CD8-positive, alpha-beta memory T cell (primary cell): ENCODE measurements at regions not wholly inside any gene's neighbourhood (a gene's known extent, or its start where the extent isn't known, plus 50 kb on each side); places are given as distances from the start of the nearest gene placed in this dataset.

ENCODE experiments used
- CTCF ChIA-PET: fragments of 350-600 bp; sonication (Branson Sonifier 250); formaldehyde crosslinking; loops from one replicate; lab custom pipeline; 2021; ENCODE audit warnings: antibody characterized with exemption; lab: Charles Lee
- POLR2A ChIA-PET: fragments of 350-600 bp; sonication (Branson Sonifier 250); formaldehyde crosslinking; loops from one replicate; lab custom pipeline; 2021; ENCODE audit warnings: antibody characterized with exemption; lab: Charles Lee
- DNase-seq, 5 donors: peaks; one replicate each; pipeline versions ENCODE4 v3.0.0 to v3.0.0-alpha.2; 2020 to 2022; ENCODE audit warnings: mixed read lengths in 1 of 5
- H3K27ac ChIP-seq: one replicate; pipeline ENCODE4 v1.7.0; 2013; ENCODE audit warnings: low read depth, mild to moderate bottlenecking, low read length, moderate library complexity
- H3K27me3 ChIP-seq: 2 replicates; pipeline ENCODE4 v1.7.0; 2013; ENCODE audit warnings: low read length, mild to moderate bottlenecking; ENCODE audit not compliant: insufficient read depth, poor library complexity, severe bottlenecking
- H3K36me3 ChIP-seq: 2 replicates; pipeline ENCODE4 v1.7.0; 2013; ENCODE audit warnings: mild to moderate bottlenecking, low read length, moderate library complexity; ENCODE audit not compliant: insufficient read depth
- H3K4me1 ChIP-seq: 2 replicates; pipeline ENCODE4 v1.7.0; 2013; ENCODE audit warnings: mild to moderate bottlenecking, low read length, moderate library complexity; ENCODE audit not compliant: insufficient read depth
- H3K4me3 ChIP-seq: 2 replicates; pipeline ENCODE4 v1.7.0; 2013; ENCODE audit warnings: mild to moderate bottlenecking, low read length
- H3K9me3 ChIP-seq: 2 replicates; pipeline ENCODE4 v1.7.0; 2013; ENCODE audit warnings: mild to moderate bottlenecking, low read length
- H3K27ac Mint-ChIP-seq, 8 donors: one replicate each; pipeline ENCODE4 v1.8.0; 2020 to 2021; ENCODE audit warnings: mixed read lengths in 8 of 8, mild to moderate bottlenecking in 6 of 8, inconsistent platforms in 3 of 8, moderate library complexity in 3 of 8
- H3K27me3 Mint-ChIP-seq, 2 donors: one replicate each; pipeline ENCODE4 v1.8.0; 2020 to 2021; ENCODE audit warnings: mixed read lengths in 2 of 2, mild to moderate bottlenecking in 1 of 2, moderate library complexity in 1 of 2
- H3K36me3 Mint-ChIP-seq, 3 donors: one replicate each; pipeline ENCODE4 v1.8.0; 2020 to 2021; ENCODE audit warnings: mixed read lengths in 3 of 3, inconsistent platforms in 1 of 3, mild to moderate bottlenecking in 1 of 3
- H3K4me1 Mint-ChIP-seq, 3 donors: one replicate each; pipeline ENCODE4 v1.8.0; 2020 to 2021; ENCODE audit warnings: mixed read lengths in 3 of 3, inconsistent platforms in 1 of 3, mild to moderate bottlenecking in 1 of 3
- H3K4me3 Mint-ChIP-seq, 7 donors: one replicate each; pipeline ENCODE4 v1.8.0; 2020 to 2021; ENCODE audit warnings: mixed read lengths in 7 of 7, mild to moderate bottlenecking in 6 of 7, moderate library complexity in 4 of 7, inconsistent platforms in 2 of 7
- H3K9me3 Mint-ChIP-seq, 5 donors: one replicate each; pipeline ENCODE4 v1.8.0; 2020 to 2022; ENCODE audit warnings: mixed read lengths in 5 of 5, mild to moderate bottlenecking in 3 of 5, moderate library complexity in 2 of 5, inconsistent platforms in 1 of 5

DNA sequence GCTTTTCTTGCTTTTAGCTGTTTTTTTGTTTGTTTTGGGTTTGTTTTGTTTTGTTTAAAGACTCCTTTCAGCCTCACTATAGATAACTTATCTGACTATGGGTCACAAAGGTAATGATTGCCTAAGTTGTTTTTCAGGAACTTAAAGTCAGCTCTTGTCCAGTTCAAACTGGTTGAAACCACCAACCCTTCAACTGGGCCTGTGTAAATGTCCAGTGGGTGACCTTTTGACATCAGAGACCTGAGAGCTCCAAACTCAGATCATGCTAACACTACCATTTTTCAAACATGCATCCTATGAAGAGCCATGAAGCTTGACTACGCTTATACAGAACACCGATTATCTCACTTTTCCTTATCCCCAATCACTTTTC is 144.6 kb upstream of the RMP24 start:
- Mint-ChIP-seq H3K4me3 (no peak overlapping the region), H3K36me3 (peaks cover 0 to 7% (median 0%) of the 10 kb centered on the region in 3 donors)
- CTCF ChIA-PET = no interaction called here

DNA sequence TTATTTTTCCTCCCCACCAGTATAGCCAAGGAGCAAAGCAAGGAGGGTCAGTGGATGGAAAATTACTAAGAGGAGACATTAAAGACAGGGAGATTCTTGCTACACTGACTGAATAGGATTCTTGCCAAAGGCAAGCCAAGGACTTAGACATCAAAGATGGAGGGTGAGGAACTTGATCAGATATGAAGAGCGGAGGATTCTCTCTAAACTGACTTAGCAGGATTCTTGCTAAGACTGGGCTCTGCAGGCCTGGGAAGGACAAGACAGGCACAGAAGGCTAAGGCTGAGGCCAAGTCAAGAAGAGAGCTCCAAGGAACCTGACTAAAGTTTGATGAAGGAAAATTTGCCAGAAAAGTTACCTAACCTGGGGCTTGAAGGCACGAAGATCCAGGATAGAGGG is 143.9 kb upstream of the RMP24 start:
- Histone ChIP-seq H3K4me1 (no peaks in the 10 kb centered on the region), H3K27ac (no peak overlapping the region), H3K27me3 (no peaks in the 10 kb centered on the region), H3K4me3 (no peak overlapping the region), H3K36me3 (no peaks in the 10 kb centered on the region), H3K9me3 (no peaks in the 10 kb centered on the region)
- Mint-ChIP-seq H3K27ac (no peak overlapping the region), H3K9me3 (peaks cover 7 to 16% (median 12%) of the 10 kb centered on the region in 5 donors), H3K4me3 (no peak overlapping the region), H3K4me1 (no peaks in the 10 kb centered on the region), H3K27me3 (peaks cover 9 to 20% of the 10 kb centered on the region in 2 donors), H3K36me3 (peaks cover 0 to 7% (median 0%) of the 10 kb centered on the region in 3 donors)
- CTCF ChIA-PET = no interaction called here
- DNase-seq = no peak
- POLR2A ChIA-PET = no interaction called here

More for the DNA sequence above, 144.6 kb upstream of the RMP24 start:
- Histone ChIP-seq H3K9me3 (no peaks in the 10 kb centered on the region), H3K27ac (no peak overlapping the region), H3K27me3 (no peaks in the 10 kb centered on the region), H3K36me3 (no peaks in the 10 kb centered on the region), H3K4me1 (no peaks in the 10 kb centered on the region), H3K4me3 (no peak overlapping the region)
- POLR2A ChIA-PET = no interaction called here
- H3K27ac Mint-ChIP-seq = no peak overlapping the region
- H3K9me3 Mint-ChIP-seq = peaks cover 7 to 12% (median 11%) of the 10 kb centered on the region in 5 donors
- no peak for DNase-seq
- peaks cover 9 to 13% of the 10 kb centered on the region in 2 donors for H3K27me3 Mint-ChIP-seq
- H3K4me1 Mint-ChIP-seq = no peaks in the 10 kb centered on the region

DNA sequence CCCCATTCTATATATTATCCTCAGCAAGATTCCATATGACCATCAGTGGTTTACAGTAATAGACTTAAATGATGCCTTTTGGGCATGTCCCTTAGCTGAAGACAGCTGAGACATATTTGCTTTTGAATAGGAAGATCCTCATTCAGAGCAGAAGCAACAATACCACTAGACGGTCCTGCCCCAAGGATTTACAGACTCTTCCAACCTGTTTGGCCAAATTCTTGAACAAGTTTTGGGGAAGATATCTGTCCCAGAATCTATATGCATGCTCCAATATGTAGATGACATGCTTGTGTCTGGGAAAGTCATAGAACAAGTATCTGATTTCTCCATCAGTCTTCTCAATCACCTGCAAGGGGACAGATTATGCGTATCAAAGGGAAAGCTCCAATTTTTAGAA is 137.1 kb upstream of the RMP24 start:
- DNase-seq = no peak
- CTCF ChIA-PET = no interaction called here
- peaks cover 8 to 16% of the 10 kb centered on the region in 2 donors for H3K27me3 Mint-ChIP-seq
- no peaks in the 10 kb centered on the region for H3K36me3 ChIP-seq
- H3K9me3 Mint-ChIP-seq = peaks cover 7 to 18% (median 12%) of the 10 kb centered on the region in 5 donors
- H3K4me3 Mint-ChIP-seq = no peak overlapping the region
- H3K27me3 ChIP-seq = no peaks in the 10 kb centered on the region
- POLR2A ChIA-PET = no interaction called here
- no peak overlapping the region for H3K27ac ChIP-seq
- no peaks in the 10 kb centered on the region for H3K4me1 Mint-ChIP-seq
- peaks cover 0 to 7% (median 0%) of the 10 kb centered on the region in 3 donors for H3K36me3 Mint-ChIP-seq
- no peaks in the 10 kb centered on the region for H3K9me3 ChIP-seq
- no peak overlapping the region for H3K4me3 ChIP-seq
- no peak overlapping the region for H3K27ac Mint-ChIP-seq
- H3K4me1 ChIP-seq = no peaks in the 10 kb centered on the region

DNA sequence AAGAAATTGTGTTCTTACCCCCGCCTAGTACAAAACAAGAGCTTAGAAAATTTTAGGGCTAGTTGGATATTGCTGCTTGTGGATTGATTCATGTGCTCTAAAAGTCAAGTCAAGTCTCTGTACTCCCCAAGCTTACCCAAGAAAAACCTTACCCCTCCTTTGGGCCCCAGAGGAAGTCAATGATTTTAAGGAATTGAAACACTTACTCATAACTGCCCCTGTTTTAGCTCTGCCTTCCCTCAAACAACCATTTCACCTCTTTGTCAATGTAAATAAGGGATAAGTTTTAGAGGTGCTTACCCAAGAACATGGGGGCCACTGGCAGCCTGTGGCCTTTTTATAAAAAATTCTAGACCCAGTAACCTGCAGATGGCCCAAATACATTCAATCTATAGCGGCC is 136.6 kb upstream of the RMP24 start:
- POLR2A ChIA-PET = no interaction called here
- peaks cover 0 to 7% (median 0%) of the 10 kb centered on the region in 3 donors for H3K36me3 Mint-ChIP-seq
- H3K9me3 Mint-ChIP-seq = peaks cover 7 to 16% (median 12%) of the 10 kb centered on the region in 5 donors
- no peaks in the 10 kb centered on the region for H3K4me1 Mint-ChIP-seq
- H3K27ac Mint-ChIP-seq = no peak overlapping the region
- H3K36me3 ChIP-seq = no peaks in the 10 kb centered on the region
- peaks cover 8 to 16% of the 10 kb centered on the region in 2 donors for H3K27me3 Mint-ChIP-seq
- H3K4me3 Mint-ChIP-seq = no peak overlapping the region
- H3K4me3 ChIP-seq = no peak overlapping the region
- H3K27ac ChIP-seq = no peak overlapping the region
- CTCF ChIA-PET = no interaction called here
- no peaks in the 10 kb centered on the region for H3K27me3 ChIP-seq
- no peak for DNase-seq
- H3K4me1 ChIP-seq = no peaks in the 10 kb centered on the region
- H3K9me3 ChIP-seq = no peaks in the 10 kb centered on the region

DNA sequence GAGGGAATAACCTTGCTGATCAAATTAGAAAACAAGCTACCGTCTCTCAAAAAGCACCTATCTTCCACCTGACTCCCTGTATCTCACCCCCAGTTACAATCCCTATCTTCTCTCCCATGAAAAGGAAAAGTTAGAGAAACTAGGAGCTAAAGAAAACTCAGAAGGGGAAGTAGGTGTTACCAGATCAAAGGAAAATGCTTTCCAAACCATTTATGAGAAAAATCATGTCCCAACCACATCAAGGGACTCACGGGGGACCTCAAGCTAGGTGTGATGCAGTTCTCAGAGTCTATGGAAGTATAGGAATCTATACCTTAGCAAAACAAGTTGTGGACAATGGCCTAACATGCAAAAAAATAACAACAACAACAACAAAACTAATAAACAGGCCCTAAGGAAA is 135.5 kb upstream of the RMP24 start:
- Mint-ChIP-seq H3K9me3 (peaks cover 4 to 12% (median 8%) of the 10 kb centered on the region in 5 donors), H3K27me3 (peaks cover 2 to 16% of the 10 kb centered on the region in 2 donors), H3K4me1 (no peaks in the 10 kb centered on the region), H3K36me3 (peaks cover 0 to under 1% (median 0%) of the 10 kb centered on the region in 3 donors), H3K27ac (no peak overlapping the region), H3K4me3 (no peak overlapping the region)
- H3K36me3 ChIP-seq = no peaks in the 10 kb centered on the region
- H3K4me1 ChIP-seq = no peaks in the 10 kb centered on the region
- no peak for DNase-seq
- no peaks in the 10 kb centered on the region for H3K9me3 ChIP-seq
- ChIA-PET CTCF (no interaction called here), POLR2A (no interaction called here)
- no peak overlapping the region for H3K27ac ChIP-seq
- no peaks in the 10 kb centered on the region for H3K27me3 ChIP-seq
- no peak overlapping the region for H3K4me3 ChIP-seq

DNA sequence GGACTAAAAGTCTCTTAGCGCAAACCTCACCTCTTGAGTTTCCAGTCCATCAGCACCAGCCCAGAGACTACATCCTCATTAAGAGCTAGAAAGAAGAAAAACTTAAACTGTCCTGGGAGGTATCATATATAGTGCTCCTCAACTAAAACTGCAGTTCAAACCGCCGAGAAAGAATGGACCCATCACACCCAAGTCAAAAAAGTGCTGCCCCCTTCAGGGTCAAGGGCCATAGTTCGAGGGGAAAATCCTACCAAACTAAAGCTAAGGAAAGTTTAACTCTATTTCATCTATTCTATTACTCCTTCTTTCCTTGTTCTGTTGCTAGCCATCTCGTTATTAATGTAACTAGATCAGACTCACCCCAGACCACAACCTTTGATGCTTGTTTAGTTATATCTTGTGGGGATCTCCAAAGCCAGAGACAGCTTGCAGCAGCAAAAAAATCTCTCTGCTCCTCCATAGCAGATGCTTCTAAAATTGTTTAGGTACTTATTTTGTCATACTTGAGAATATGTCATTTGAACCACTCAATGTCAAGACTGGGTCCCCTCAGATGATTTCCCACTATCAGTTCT is 134.5 kb upstream of the RMP24 start:
- Histone ChIP-seq H3K27ac (no peak overlapping the region), H3K36me3 (no peaks in the 10 kb centered on the region), H3K4me1 (no peaks in the 10 kb centered on the region), H3K27me3 (no peaks in the 10 kb centered on the region), H3K9me3 (no peaks in the 10 kb centered on the region), H3K4me3 (no peak overlapping the region)
- ChIA-PET POLR2A (no interaction called here), CTCF (no interaction called here)
- peaks cover 0 to 11% of the 10 kb centered on the region in 2 donors for H3K27me3 Mint-ChIP-seq
- H3K4me1 Mint-ChIP-seq = no peaks in the 10 kb centered on the region
- no peaks in the 10 kb centered on the region for H3K36me3 Mint-ChIP-seq
- no peak for DNase-seq
- H3K9me3 Mint-ChIP-seq = peaks cover 0 to 6% (median 2%) of the 10 kb centered on the region in 5 donors
- no peak overlapping the region for H3K27ac Mint-ChIP-seq
- H3K4me3 Mint-ChIP-seq = no peak overlapping the region

DNA sequence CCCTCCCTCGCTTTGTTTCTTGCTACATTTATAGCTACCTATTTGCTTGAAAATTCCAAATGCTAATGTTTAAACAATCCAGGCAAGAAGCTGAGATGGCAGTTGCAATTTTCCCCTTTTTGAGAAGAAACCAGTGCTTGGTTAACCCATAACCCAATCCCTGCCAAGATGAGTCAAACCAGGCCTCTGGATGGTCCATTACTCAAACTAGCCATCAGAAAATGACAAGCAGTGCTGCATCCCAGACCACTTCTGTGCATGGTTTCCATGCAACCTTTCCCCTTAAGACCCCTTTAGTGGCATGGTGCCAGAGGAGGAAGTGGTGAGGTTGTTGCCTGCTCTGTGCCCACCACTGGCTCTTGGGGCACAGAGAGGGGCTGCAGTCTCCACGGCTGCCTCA is 131.2 kb upstream of the RMP24 start:
- Histone ChIP-seq H3K9me3 (no peaks in the 10 kb centered on the region), H3K4me3 (no peak overlapping the region), H3K36me3 (no peaks in the 10 kb centered on the region), H3K4me1 (no peaks in the 10 kb centered on the region), H3K27me3 (no peaks in the 10 kb centered on the region), H3K27ac (no peak overlapping the region)
- H3K27ac Mint-ChIP-seq = no peak overlapping the region
- H3K36me3 Mint-ChIP-seq = no peaks in the 10 kb centered on the region
- no peaks in the 10 kb centered on the region for H3K4me1 Mint-ChIP-seq
- H3K4me3 Mint-ChIP-seq = no peak overlapping the region
- no peak for DNase-seq
- POLR2A ChIA-PET = no interaction called here
- CTCF ChIA-PET = no interaction called here
- H3K9me3 Mint-ChIP-seq = peaks cover 0 to 2% (median 0%) of the 10 kb centered on the region in 5 donors
- peaks cover 5 to 18% of the 10 kb centered on the region in 2 donors for H3K27me3 Mint-ChIP-seq

DNA sequence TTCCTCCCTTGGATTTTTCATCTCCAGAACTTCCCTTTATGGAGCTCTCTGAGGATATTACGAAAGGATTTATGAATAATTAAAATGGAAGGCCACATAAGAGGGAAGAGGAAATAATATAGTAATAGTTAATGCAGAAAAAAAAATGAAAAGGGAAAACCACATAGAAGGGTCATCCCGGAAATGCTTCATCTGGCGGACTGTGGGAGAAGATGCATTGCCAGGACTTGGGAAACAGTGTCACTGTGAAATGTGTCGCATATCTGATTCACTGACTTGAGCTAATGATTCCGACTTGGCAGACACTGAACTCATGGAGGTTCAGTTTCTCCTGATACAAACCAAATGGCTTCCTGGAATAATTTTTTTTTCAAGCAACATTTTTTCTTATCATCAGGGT is 129.9 kb upstream of the RMP24 start:
- H3K36me3 Mint-ChIP-seq = no peaks in the 10 kb centered on the region
- peaks cover 5 to 18% of the 10 kb centered on the region in 2 donors for H3K27me3 Mint-ChIP-seq
- CTCF ChIA-PET = no interaction called here
- H3K4me3 Mint-ChIP-seq = no peak overlapping the region
- no peaks in the 10 kb centered on the region for H3K27me3 ChIP-seq
- no peak for DNase-seq
- no peaks in the 10 kb centered on the region for H3K36me3 ChIP-seq
- H3K27ac Mint-ChIP-seq = no peak overlapping the region
- POLR2A ChIA-PET = no interaction called here
- H3K9me3 ChIP-seq = no peaks in the 10 kb centered on the region
- H3K27ac ChIP-seq = no peak overlapping the region
- no peaks in the 10 kb centered on the region for H3K4me1 Mint-ChIP-seq
- peaks cover 0 to 2% (median 0%) of the 10 kb centered on the region in 5 donors for H3K9me3 Mint-ChIP-seq
- H3K4me1 ChIP-seq = no peaks in the 10 kb centered on the region
- H3K4me3 ChIP-seq = no peak overlapping the region
